AG08396 (cell line): ENCODE measurements at regions not wholly inside any gene's neighbourhood (a gene's known extent, or its start where the extent isn't known, plus 50 kb on each side); places are given as distances from the start of the nearest gene placed in this dataset.

Source experiments
- DNase-seq: peaks from one replicate; pipeline ENCODE4 v3.0.0; 2012; ENCODE audit warnings: low spot score, mixed read lengths

GRCh38 chr5:162324328-162324727 lies 256.8 kb downstream of the GABRG2 start:
- no peak for DNase-seq

- no peak for DNase-seq
These were observed 257.7 kb downstream of the GABRG2 start for GRCh38 chr5:162325143-162325727.

GRCh38 chr5:162334944-162335343 lies 267.4 kb downstream of the GABRG2 start:
- no peak for DNase-seq

- DNase-seq = no peak
These were observed 292.9 kb downstream of the GABRG2 start for GRCh38 chr5:162360373-162360931.

- DNase-seq = no peak
These were observed 304.7 kb downstream of the GABRG2 start for GRCh38 chr5:162372256-162372655.

GRCh38 chr5:162377895-162378294 lies 310.3 kb downstream of the GABRG2 start:
- no peak for DNase-seq

- no peak for DNase-seq
These were observed 315.3 kb downstream of the GABRG2 start for GRCh38 chr5:162382839-162383238.

- DNase-seq = no peak
These were observed 316.7 kb downstream of the GABRG2 start for GRCh38 chr5:162384225-162384624.

- no peak for DNase-seq
These were observed 324.3 kb downstream of the GABRG2 start for GRCh38 chr5:162391833-162392232.

GRCh38 chr5:162392336-162392735 lies 324.8 kb downstream of the GABRG2 start:
- DNase-seq = no peak

- no peak for DNase-seq
These were observed 326.0 kb downstream of the GABRG2 start for GRCh38 chr5:162393534-162393933.

- DNase-seq = no peak
These were observed 340.0 kb downstream of the GABRG2 start for GRCh38 chr5:162407614-162408013.

GRCh38 chr5:162410365-162410764 lies 342.8 kb downstream of the GABRG2 start:
- DNase-seq = no peak

- DNase-seq = no peak
These were observed 361.6 kb downstream of the GABRG2 start for GRCh38 chr5:162429142-162429541.

- DNase-seq = no peak
These were observed 366.7 kb downstream of the GABRG2 start for GRCh38 chr5:162434281-162434680.

GRCh38 chr5:162436055-162436454 lies 368.5 kb downstream of the GABRG2 start:
- DNase-seq = no peak

- no peak for DNase-seq
These were observed 376.7 kb downstream of the GABRG2 start for GRCh38 chr5:162444129-162444762.

- no peak for DNase-seq
These were observed 388.5 kb downstream of the GABRG2 start for GRCh38 chr5:162456086-162456485.

GRCh38 chr5:162466011-162466410 lies 398.4 kb downstream of the GABRG2 start:
- no peak for DNase-seq

GRCh38 chr5:162473041-162473714 lies 405.6 kb downstream of the GABRG2 start:
- DNase-seq = no peak

GRCh38 chr5:162474239-162474638 lies 406.7 kb downstream of the GABRG2 start:
- DNase-seq = no peak

GRCh38 chr5:162484095-162484494 lies 416.5 kb downstream of the GABRG2 start:
- DNase-seq = no peak

- no peak for DNase-seq
These were observed 417.4 kb downstream of the GABRG2 start for GRCh38 chr5:162484986-162485385.
